ENCODE measurements at regions not wholly inside any gene's neighbourhood (a gene's known extent, or its start where the extent isn't known, plus 50 kb on each side); places are given as distances from the start of the nearest gene placed in this dataset.

- TF ChIP-seq CTCF (optimal IDR thresholded peaks at IDR 0.05 in 1 of 3, IDR thresholded peaks at IDR 0.05 in 1 of 3, conservative IDR thresholded peaks at IDR 0.05 in 1 of 3; ENCODE audit: extremely low read depth in 1 of 3, insufficient read depth in 2 of 3, low read length in 3 of 3) (no peak), EZH2 (IDR thresholded peaks at IDR 0.05; ENCODE audit: low read length) (no peak)
Observed at GRCh38 chr2:47237375-47238334, 61.3 kb upstream of the CALM2 start.
